AG10803 (cell line): ENCODE measurements at regions not wholly inside any gene's neighbourhood (a gene's known extent, or its start where the extent isn't known, plus 50 kb on each side); places are given as distances from the start of the nearest gene placed in this dataset.

ENCODE experiments used
- DNase-seq: peaks from one replicate; pipeline ENCODE4 v3.0.0; 2010; ENCODE audit warnings: low read depth
- H3K4me3 ChIP-seq: 2 replicates; pipeline ENCODE4 v1.5.1; 2011; ENCODE audit warnings: mild to moderate bottlenecking, low read length, control low read depth
- TF ChIP-seq, protein P1 (sequence below): conservative IDR thresholded peaks from 2 replicates; pipeline ENCODE4 v1.5.1; 2011; ENCODE audit warnings: mild to moderate bottlenecking, low read length, control low read depth, inconsistent platforms

DNA sequence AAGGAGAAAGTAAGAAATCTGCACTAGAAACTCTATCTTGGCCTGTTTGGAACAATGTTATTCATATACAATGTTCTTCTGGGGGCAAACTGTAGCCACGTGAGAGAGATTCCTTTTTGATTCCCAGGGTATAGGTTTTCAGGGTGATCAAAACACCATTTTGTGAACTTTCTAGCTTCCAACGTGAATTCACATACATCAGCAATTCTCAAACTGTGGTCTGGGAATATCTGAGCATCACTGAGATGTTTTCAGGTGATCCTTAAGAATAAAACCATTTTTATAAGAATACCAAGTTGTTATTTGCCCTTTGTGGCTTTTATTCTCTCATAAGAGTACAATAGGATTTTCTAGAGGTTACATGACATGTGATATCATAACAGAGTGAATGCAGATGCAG is 66.9 kb upstream of the ATP1A1 start:
- TF ChIP-seq, protein P1, sequence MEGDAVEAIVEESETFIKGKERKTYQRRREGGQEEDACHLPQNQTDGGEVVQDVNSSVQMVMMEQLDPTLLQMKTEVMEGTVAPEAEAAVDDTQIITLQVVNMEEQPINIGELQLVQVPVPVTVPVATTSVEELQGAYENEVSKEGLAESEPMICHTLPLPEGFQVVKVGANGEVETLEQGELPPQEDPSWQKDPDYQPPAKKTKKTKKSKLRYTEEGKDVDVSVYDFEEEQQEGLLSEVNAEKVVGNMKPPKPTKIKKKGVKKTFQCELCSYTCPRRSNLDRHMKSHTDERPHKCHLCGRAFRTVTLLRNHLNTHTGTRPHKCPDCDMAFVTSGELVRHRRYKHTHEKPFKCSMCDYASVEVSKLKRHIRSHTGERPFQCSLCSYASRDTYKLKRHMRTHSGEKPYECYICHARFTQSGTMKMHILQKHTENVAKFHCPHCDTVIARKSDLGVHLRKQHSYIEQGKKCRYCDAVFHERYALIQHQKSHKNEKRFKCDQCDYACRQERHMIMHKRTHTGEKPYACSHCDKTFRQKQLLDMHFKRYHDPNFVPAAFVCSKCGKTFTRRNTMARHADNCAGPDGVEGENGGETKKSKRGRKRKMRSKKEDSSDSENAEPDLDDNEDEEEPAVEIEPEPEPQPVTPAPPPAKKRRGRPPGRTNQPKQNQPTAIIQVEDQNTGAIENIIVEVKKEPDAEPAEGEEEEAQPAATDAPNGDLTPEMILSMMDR, result no peak
- no peak overlapping the region for H3K4me3 ChIP-seq
- DNase-seq, result no peak

DNA sequence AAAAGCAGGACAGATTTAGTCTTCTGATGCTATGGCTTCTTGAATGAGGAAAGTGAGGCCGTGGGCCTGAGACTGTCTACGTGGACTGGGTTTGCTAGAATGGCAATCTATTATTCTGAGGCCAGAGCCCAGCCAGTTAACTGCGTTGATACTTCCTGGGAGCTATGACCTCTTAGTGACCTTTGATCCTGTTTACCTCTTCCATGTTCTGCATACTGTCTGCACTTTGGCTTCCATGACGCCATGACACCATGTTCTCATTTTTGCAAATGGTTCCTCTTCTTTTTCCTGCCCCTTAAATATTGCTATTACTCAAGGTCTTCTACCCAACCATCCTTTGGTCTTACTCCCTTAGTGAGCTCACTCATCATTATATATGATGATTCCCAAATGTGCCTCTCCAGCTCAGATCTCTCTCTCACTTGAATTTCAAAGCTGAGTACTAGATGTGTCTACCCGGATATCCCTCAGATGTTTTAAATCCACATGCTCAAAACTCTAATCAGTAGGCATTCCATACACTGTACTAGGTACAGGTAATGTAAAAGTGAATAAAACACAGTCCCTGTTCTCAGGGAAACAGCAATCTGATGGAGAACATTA is 66.1 kb upstream of the ATP1A1 start:
- TF ChIP-seq, protein P1, result no peak
- no peak overlapping the region for H3K4me3 ChIP-seq
- no peak for DNase-seq

DNA sequence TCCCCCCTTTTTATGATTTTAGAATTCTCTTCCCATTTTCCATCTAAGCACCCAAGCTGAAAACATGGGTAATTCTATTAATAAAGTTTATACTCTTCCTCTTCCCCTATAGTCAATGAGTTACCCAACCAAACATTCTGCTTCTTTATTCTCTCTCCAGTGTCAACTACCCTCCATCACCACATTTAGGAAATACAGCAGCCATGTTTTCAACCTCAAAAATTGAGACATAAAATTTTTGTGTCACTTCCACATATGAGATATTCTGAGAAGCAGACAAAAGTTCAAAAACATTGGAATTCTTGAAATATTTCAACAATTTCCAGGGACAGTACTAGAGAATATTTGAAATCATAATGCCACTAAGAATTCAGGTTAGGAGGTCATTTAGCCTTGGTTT is 64.8 kb upstream of the ATP1A1 start:
- no peak for DNase-seq
- TF ChIP-seq, protein P1, result no peak
- H3K4me3 ChIP-seq, result no peak overlapping the region

DNA sequence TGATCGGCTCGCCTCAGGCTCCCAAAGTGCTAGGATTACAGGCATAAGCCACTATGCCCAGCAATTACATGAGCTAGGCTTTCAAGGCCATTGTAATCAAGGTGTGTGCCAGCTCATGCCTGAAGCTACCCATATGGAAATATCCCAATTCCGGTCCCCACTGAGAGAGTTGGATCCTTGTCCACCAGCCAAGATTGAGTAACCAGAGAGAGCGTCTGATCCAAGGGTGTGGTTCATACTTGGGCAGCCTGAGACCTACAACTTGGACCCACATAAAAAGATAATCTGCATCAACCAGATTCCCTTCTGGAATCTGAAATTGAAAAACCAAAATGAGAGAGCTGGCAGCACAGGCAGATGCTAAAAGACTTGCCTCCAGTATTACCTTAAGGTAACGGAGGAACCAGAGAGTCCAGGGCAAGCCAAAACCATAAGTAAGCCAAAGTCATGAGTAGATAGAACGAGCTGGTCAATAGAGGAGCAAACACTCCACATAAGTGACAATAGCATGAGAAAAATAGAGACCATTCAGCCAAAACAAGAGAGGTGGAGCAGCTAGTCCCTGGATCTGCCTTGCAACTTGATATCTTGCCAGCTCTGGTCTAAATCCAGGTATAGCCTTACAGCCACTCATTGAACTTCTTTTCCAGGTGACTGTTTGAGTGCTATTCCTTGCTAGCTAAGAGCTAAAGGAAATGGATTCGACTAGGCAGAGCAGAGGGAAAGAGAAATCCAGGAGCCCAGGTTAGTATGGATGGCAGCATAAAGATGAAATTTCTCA is 63.8 kb upstream of the ATP1A1 start:
- DNase-seq, result no peak
- TF ChIP-seq, protein P1, result no peak
- H3K4me3 ChIP-seq, result no peak overlapping the region

DNA sequence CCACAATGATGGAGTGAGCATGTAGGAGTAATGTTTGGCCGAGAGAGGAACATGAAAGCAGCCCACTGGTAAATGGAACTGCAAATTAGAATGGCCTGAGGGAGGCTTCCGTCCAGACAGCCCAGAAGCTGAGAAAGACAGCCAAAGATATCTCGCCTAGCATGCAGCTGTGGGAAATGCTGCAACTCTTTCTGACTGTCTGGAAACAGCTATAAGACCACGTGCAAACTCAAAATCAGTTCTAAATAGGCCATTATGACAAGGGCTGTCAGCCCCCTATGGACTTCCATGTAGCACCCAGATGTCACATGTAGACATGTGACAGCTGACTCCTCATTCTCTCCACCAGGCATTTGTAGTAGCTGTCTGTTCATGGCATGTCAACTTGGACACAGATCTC is 62.9 kb upstream of the ATP1A1 start:
- H3K4me3 ChIP-seq, result no peak overlapping the region
- TF ChIP-seq, protein P1, result no peak
- no peak for DNase-seq

DNA sequence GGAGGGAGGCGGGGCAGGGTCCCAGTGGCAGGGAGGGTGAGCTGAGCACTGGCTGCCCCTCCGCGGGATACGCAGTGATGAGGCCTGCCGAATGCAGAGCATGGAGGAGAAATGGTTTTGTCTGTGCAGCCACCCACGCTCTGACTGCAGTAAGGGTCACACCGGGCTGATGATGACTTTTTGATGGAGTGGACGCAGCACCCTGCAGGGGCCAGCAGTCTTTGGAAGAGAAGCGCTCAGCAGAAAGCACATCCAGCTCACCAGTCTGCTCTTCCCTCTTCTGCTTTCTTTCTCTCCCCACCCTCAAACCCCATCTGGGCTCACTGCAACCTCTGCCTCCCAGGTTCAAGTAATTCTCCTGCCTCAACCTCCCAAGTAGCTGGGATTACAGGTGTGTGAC is 61.9 kb upstream of the ATP1A1 start:
- no peak for DNase-seq
- TF ChIP-seq, protein P1, result no peak
- H3K4me3 ChIP-seq, result no peak overlapping the region
